ENCODE measurements at regions not wholly inside any gene's neighbourhood (a gene's known extent, or its start where the extent isn't known, plus 50 kb on each side); places are given as distances from the start of the nearest gene placed in this dataset.

GRCh38 chr2:5089409-5089808, 602.8 kb upstream of the SOX11 start (continued):
- no peak for TF ChIP-seq SCMH1 (CRISPR knock-in tag; IDR thresholded peaks at IDR 0.05; ENCODE audit: borderline replicate concordance)
- no peak for TF ChIP-seq CSRNP2 (CRISPR knock-in tag; conservative IDR thresholded peaks at IDR 0.05; ENCODE audit: low read depth)
- no peak for TF ChIP-seq ZNF225 (CRISPR knock-in tag; IDR thresholded peaks at IDR 0.05)
- no peak for TF ChIP-seq IKZF5 (CRISPR knock-in tag; IDR thresholded peaks at IDR 0.05)

- intact Hi-C loops (cut with micrococcal nuclease; ENCODE audit: unreplicated experiment) (no loop called here), in situ Hi-C loops (cut with HindIII; ENCODE audit: extremely low pct_ligation_motif_present, low pct_unique_long_range_greater_than_20kb) (no loop called here)
- ChIA-PET POLR2A (no interaction called here), CTCF (ENCODE audit: low intra/inter-chr PET ratio, low total read pairs) (no interaction called here)
- DNase-seq (ENCODE audit: low spot score) (no peak), FAIRE-seq (no peak), ATAC-seq (no peak)
- H3K79me2 ChIP-seq (ENCODE audit: insufficient read depth, low read length): no peaks in the 10 kb centered on the region
- TF ChIP-seq RAD51 (IDR thresholded peaks at IDR 0.05; ENCODE audit: borderline replicate concordance): no peak
- no peak for TF ChIP-seq ZNF687 (CRISPR knock-in tag; IDR thresholded peaks at IDR 0.05)
- no peak for TF ChIP-seq ZFX (CRISPR knock-in tag; IDR thresholded peaks at IDR 0.05; ENCODE audit: low read depth)
- no peak for TF ChIP-seq ARNT2 (CRISPR knock-in tag; IDR thresholded peaks at IDR 0.05; ENCODE audit: low read depth)
- no peak for TF ChIP-seq ZNF83 (CRISPR knock-in tag; IDR thresholded peaks at IDR 0.05; ENCODE audit: borderline replicate concordance)
- no peak for TF ChIP-seq REPIN1 (CRISPR knock-in tag; IDR thresholded peaks at IDR 0.05; ENCODE audit: borderline replicate concordance, low read depth)
- no peak for TF ChIP-seq EEA1 (CRISPR knock-in tag; IDR thresholded peaks at IDR 0.05; ENCODE audit: borderline replicate concordance)
- no peaks in the 10 kb centered on the region for H3K4me1 ChIP-seq (ENCODE audit: insufficient read depth, low read length)
- no peaks in the 10 kb centered on the region for H3K27me3 ChIP-seq (ENCODE audit: control insufficient read depth in 1 of 2, insufficient read depth in 2 of 2, low read length in 2 of 2)
- no peaks in the 10 kb centered on the region for H3K36me3 ChIP-seq (replicated peaks in 1 of 2; ENCODE audit: control insufficient read depth in 1 of 2, insufficient read depth in 2 of 2, low read length in 2 of 2)
- H3K9me3 ChIP-seq (ENCODE audit: low read length): peaks cover 99% of the 10 kb centered on the region
- no peak overlapping the region for H3K27ac ChIP-seq (ENCODE audit: extremely low read length, insufficient read depth, low read length)
- no TSS peak for BruUV-seq (replicated peaks)
- H2AFZ ChIP-seq (ENCODE audit: low read length): no peak overlapping the region
- H3K4me3 ChIP-seq (replicated peaks in 1 of 3; ENCODE audit: insufficient read depth in 1 of 3, low read depth in 2 of 3, low read length in 3 of 3): no peak overlapping the region
- H3K9ac ChIP-seq (ENCODE audit: insufficient read depth, low read depth, low read length): no peak overlapping the region
- no peak overlapping the region for H3K4me2 ChIP-seq (ENCODE audit: low read depth, low read length)
- no peaks in the 10 kb centered on the region for H4K20me1 ChIP-seq (ENCODE audit: insufficient read depth, low read length)
Measured at GRCh38 chr2:5093056-5093455, 599.1 kb upstream of the SOX11 start.
